ENCODE measurements at regions not wholly inside any gene's neighbourhood (a gene's known extent, or its start where the extent isn't known, plus 50 kb on each side); places are given as distances from the start of the nearest gene placed in this dataset.

GRCh38 chr6:166716910-166717617, 90.0 kb upstream of the RPS6KA2 start:
- WGBS, 2 experiments: 94 to 95% methylated on average over 14 of the region's 14 CpGs
- no peaks in the 10 kb centered on the region for H3K27me3 ChIP-seq (ENCODE audit: control insufficient read depth, insufficient read depth, low read length, poor library complexity, severe bottlenecking)
- H3K4me3 ChIP-seq (ENCODE audit: insufficient read depth, low read depth, low read length): no peak overlapping the region
- no peaks in the 10 kb centered on the region for H3K4me1 ChIP-seq (ENCODE audit: control insufficient read depth, insufficient read depth, low read length)
- H3K9me3 ChIP-seq (ENCODE audit: control insufficient read depth, low read length): no peaks in the 10 kb centered on the region
- no peak overlapping the region for H3K27ac ChIP-seq (ENCODE audit: insufficient read depth, low read depth, low read length, poor library complexity, severe bottlenecking)
- no peaks in the 10 kb centered on the region for H3K36me3 ChIP-seq (ENCODE audit: control insufficient read depth, insufficient read depth, low read length)

- Histone ChIP-seq H3K36me3 (ENCODE audit: control insufficient read depth, insufficient read depth, low read length) (no peaks in the 10 kb centered on the region), H3K27ac (ENCODE audit: insufficient read depth, low read depth, low read length, poor library complexity, severe bottlenecking) (no peak overlapping the region), H3K27me3 (ENCODE audit: control insufficient read depth, insufficient read depth, low read length, poor library complexity, severe bottlenecking) (no peaks in the 10 kb centered on the region), H3K9me3 (ENCODE audit: control insufficient read depth, low read length) (no peaks in the 10 kb centered on the region), H3K4me1 (ENCODE audit: control insufficient read depth, insufficient read depth, low read length) (no peaks in the 10 kb centered on the region), H3K4me3 (ENCODE audit: insufficient read depth, low read depth, low read length) (no peak overlapping the region)
- WGBS, 2 experiments: 91 to 92% methylated on average over 8 of the region's 8 CpGs
Measured at GRCh38 chr6:166715992-166716391, 88.9 kb upstream of the RPS6KA2 start.

GRCh38 chr6:166715065-166715464, 88.0 kb upstream of the RPS6KA2 start:
- Histone ChIP-seq H3K9me3 (ENCODE audit: control insufficient read depth, low read length) (no peaks in the 10 kb centered on the region), H3K4me3 (ENCODE audit: insufficient read depth, low read depth, low read length) (no peak overlapping the region), H3K27ac (ENCODE audit: insufficient read depth, low read depth, low read length, poor library complexity, severe bottlenecking) (no peak overlapping the region), H3K27me3 (ENCODE audit: control insufficient read depth, insufficient read depth, low read length, poor library complexity, severe bottlenecking) (no peaks in the 10 kb centered on the region), H3K36me3 (ENCODE audit: control insufficient read depth, insufficient read depth, low read length) (no peaks in the 10 kb centered on the region), H3K4me1 (ENCODE audit: control insufficient read depth, insufficient read depth, low read length) (no peaks in the 10 kb centered on the region)
- 77 to 80% methylated on average over 7 of the region's 7 CpGs for WGBS, 2 experiments

- Histone ChIP-seq H3K4me1 (ENCODE audit: control insufficient read depth, insufficient read depth, low read length) (no peaks in the 10 kb centered on the region), H3K4me3 (ENCODE audit: insufficient read depth, low read depth, low read length) (no peak overlapping the region), H3K36me3 (ENCODE audit: control insufficient read depth, insufficient read depth, low read length) (no peaks in the 10 kb centered on the region), H3K27me3 (ENCODE audit: control insufficient read depth, insufficient read depth, low read length, poor library complexity, severe bottlenecking) (no peaks in the 10 kb centered on the region), H3K9me3 (ENCODE audit: control insufficient read depth, low read length) (no peaks in the 10 kb centered on the region), H3K27ac (ENCODE audit: insufficient read depth, low read depth, low read length, poor library complexity, severe bottlenecking) (no peak overlapping the region)
- WGBS, 2 experiments: 88 to 89% methylated on average over 10 of the region's 10 CpGs
Measured at GRCh38 chr6:166714581-166714980, 87.5 kb upstream of the RPS6KA2 start.

GRCh38 chr6:166714187-166714510, 87.1 kb upstream of the RPS6KA2 start:
- no peaks in the 10 kb centered on the region for H3K27me3 ChIP-seq (ENCODE audit: control insufficient read depth, insufficient read depth, low read length, poor library complexity, severe bottlenecking)
- no peaks in the 10 kb centered on the region for H3K9me3 ChIP-seq (ENCODE audit: control insufficient read depth, low read length)
- H3K4me3 ChIP-seq (ENCODE audit: insufficient read depth, low read depth, low read length): no peak overlapping the region
- H3K27ac ChIP-seq (ENCODE audit: insufficient read depth, low read depth, low read length, poor library complexity, severe bottlenecking): no peak overlapping the region
- H3K36me3 ChIP-seq (ENCODE audit: control insufficient read depth, insufficient read depth, low read length): no peaks in the 10 kb centered on the region
- 91 to 98% methylated on average over 2 of the region's 2 CpGs for WGBS, 2 experiments
- H3K4me1 ChIP-seq (ENCODE audit: control insufficient read depth, insufficient read depth, low read length): no peaks in the 10 kb centered on the region

GRCh38 chr6:166713434-166714186, 86.6 kb upstream of the RPS6KA2 start:
- WGBS, 2 experiments: 87 to 89% methylated on average over 16 of the region's 16 CpGs
- no peaks in the 10 kb centered on the region for H3K9me3 ChIP-seq (ENCODE audit: control insufficient read depth, low read length)
- no peaks in the 10 kb centered on the region for H3K36me3 ChIP-seq (ENCODE audit: control insufficient read depth, insufficient read depth, low read length)
- H3K4me3 ChIP-seq (ENCODE audit: insufficient read depth, low read depth, low read length): no peak overlapping the region
- H3K4me1 ChIP-seq (ENCODE audit: control insufficient read depth, insufficient read depth, low read length): no peaks in the 10 kb centered on the region
- no peak overlapping the region for H3K27ac ChIP-seq (ENCODE audit: insufficient read depth, low read depth, low read length, poor library complexity, severe bottlenecking)
- no peaks in the 10 kb centered on the region for H3K27me3 ChIP-seq (ENCODE audit: control insufficient read depth, insufficient read depth, low read length, poor library complexity, severe bottlenecking)

GRCh38 chr6:166712286-166713228, 85.5 kb upstream of the RPS6KA2 start:
- H3K4me3 ChIP-seq (ENCODE audit: insufficient read depth, low read depth, low read length): no peak overlapping the region
- H3K9me3 ChIP-seq (ENCODE audit: control insufficient read depth, low read length): no peaks in the 10 kb centered on the region
- WGBS, 2 experiments: 89 to 90% methylated on average over 21 of the region's 21 CpGs
- no peaks in the 10 kb centered on the region for H3K4me1 ChIP-seq (ENCODE audit: control insufficient read depth, insufficient read depth, low read length)
- no peaks in the 10 kb centered on the region for H3K27me3 ChIP-seq (ENCODE audit: control insufficient read depth, insufficient read depth, low read length, poor library complexity, severe bottlenecking)
- H3K36me3 ChIP-seq (ENCODE audit: control insufficient read depth, insufficient read depth, low read length): no peaks in the 10 kb centered on the region
- no peak overlapping the region for H3K27ac ChIP-seq (ENCODE audit: insufficient read depth, low read depth, low read length, poor library complexity, severe bottlenecking)

GRCh38 chr6:166710084-166710483, 83.0 kb upstream of the RPS6KA2 start:
- H3K9me3 ChIP-seq (ENCODE audit: control insufficient read depth, low read length): no peaks in the 10 kb centered on the region
- H3K27me3 ChIP-seq (ENCODE audit: control insufficient read depth, insufficient read depth, low read length, poor library complexity, severe bottlenecking): no peaks in the 10 kb centered on the region
- peaks cover 3% of the 10 kb centered on the region for H3K4me1 ChIP-seq (ENCODE audit: control insufficient read depth, insufficient read depth, low read length)
- 95 to 100% methylated on average over 2 of the region's 2 CpGs for WGBS, 2 experiments
- no peaks in the 10 kb centered on the region for H3K36me3 ChIP-seq (ENCODE audit: control insufficient read depth, insufficient read depth, low read length)
- H3K27ac ChIP-seq (ENCODE audit: insufficient read depth, low read depth, low read length, poor library complexity, severe bottlenecking): no peak overlapping the region
- no peak overlapping the region for H3K4me3 ChIP-seq (ENCODE audit: insufficient read depth, low read depth, low read length)

- H3K27ac ChIP-seq (ENCODE audit: insufficient read depth, low read depth, low read length, poor library complexity, severe bottlenecking): no peak overlapping the region
- H3K36me3 ChIP-seq (ENCODE audit: control insufficient read depth, insufficient read depth, low read length): no peaks in the 10 kb centered on the region
- peaks cover 3% of the 10 kb centered on the region for H3K4me1 ChIP-seq (ENCODE audit: control insufficient read depth, insufficient read depth, low read length)
- 90 to 91% methylated on average over 4 of the region's 4 CpGs for WGBS, 2 experiments
- H3K9me3 ChIP-seq (ENCODE audit: control insufficient read depth, low read length): no peaks in the 10 kb centered on the region
- H3K4me3 ChIP-seq (ENCODE audit: insufficient read depth, low read depth, low read length): no peak overlapping the region
- no peaks in the 10 kb centered on the region for H3K27me3 ChIP-seq (ENCODE audit: control insufficient read depth, insufficient read depth, low read length, poor library complexity, severe bottlenecking)
Measured at GRCh38 chr6:166708460-166708859, 81.4 kb upstream of the RPS6KA2 start.

GRCh38 chr6:166707045-166707444, 80.0 kb upstream of the RPS6KA2 start:
- Histone ChIP-seq H3K36me3 (ENCODE audit: control insufficient read depth, insufficient read depth, low read length) (no peaks in the 10 kb centered on the region), H3K4me1 (ENCODE audit: control insufficient read depth, insufficient read depth, low read length) (peaks cover 3% of the 10 kb centered on the region), H3K9me3 (ENCODE audit: control insufficient read depth, low read length) (no peaks in the 10 kb centered on the region), H3K27ac (ENCODE audit: insufficient read depth, low read depth, low read length, poor library complexity, severe bottlenecking) (no peak overlapping the region), H3K4me3 (ENCODE audit: insufficient read depth, low read depth, low read length) (no peak overlapping the region), H3K27me3 (ENCODE audit: control insufficient read depth, insufficient read depth, low read length, poor library complexity, severe bottlenecking) (no peaks in the 10 kb centered on the region)
- WGBS, 2 experiments: 14 to 16% methylated on average over 10 of the region's 10 CpGs

Data from ectodermal cell (in vitro differentiated cells).